Esophagus squamous epithelium (tissue), 5 donors: ENCODE measurements at regions not wholly inside any gene's neighbourhood (a gene's known extent, or its start where the extent isn't known, plus 50 kb on each side); places are given as distances from the start of the nearest gene placed in this dataset.

ENCODE experiments used
- DNase-seq: peaks from one replicate; lab custom pipeline; 2025; lab: John Stamatoyannopoulos, UW
- H3K27ac ChIP-seq, 4 donors: fragments of 200-600 bp; sonication (generic); one replicate each; pipeline ENCODE4 v1.5.1; 2016 to 2019; ENCODE audit warnings: mild to moderate bottlenecking in 1 of 4
- H3K27me3 ChIP-seq, 4 donors: fragments of 200-600 bp; sonication (generic); 1 replicate in 3 of 4; 2 replicates in 1 of 4; pipeline versions ENCODE4 v1.5.1 to v1.6.0; 2017 to 2021; ENCODE audit warnings: antibody characterized with exemption in 1 of 4
- H3K36me3 ChIP-seq, 3 donors: fragments of 200-600 bp; sonication (generic); one replicate each; pipeline ENCODE4 v1.5.1; 2016 to 2019
- H3K4me1 ChIP-seq, 3 donors: fragments of 200-600 bp; sonication (generic); one replicate each; pipeline ENCODE4 v1.5.1; 2017 to 2019
- H3K4me3 ChIP-seq, 4 donors: fragments of 200-600 bp; sonication (generic); 1 replicate in 3 of 4; 2 replicates in 1 of 4; pipeline ENCODE4 v1.5.1; 2016 to 2019; ENCODE audit warnings: mild to moderate bottlenecking in 2 of 4, moderate library complexity in 1 of 4
- H3K9me3 ChIP-seq, 3 donors: fragments of 200-600 bp; sonication (generic); one replicate each; pipeline ENCODE4 v1.5.1; 2016 to 2019
- CTCF ChIP-seq, 6 experiments: fragments of 450-650 bp in 4 of 6; fragments of 200-600 bp in 2 of 6; sonication (generic) in 2 of 6; IDR thresholded peaks; one replicate each; pipeline ENCODE4 v1.5.1; 2016 to 2019; ENCODE audit warnings: antibody characterized with exemption in 6 of 6, mild to moderate bottlenecking in 4 of 6, moderate library complexity in 4 of 6
- POLR2A ChIP-seq, 4 donors: fragments of 450-650 bp; IDR thresholded peaks; one replicate each; pipeline ENCODE4 v1.6.1; 2017; ENCODE audit warnings: antibody characterized with exemption in 4 of 4, mild to moderate bottlenecking in 4 of 4, moderate library complexity in 3 of 4
- WGBS, 2 donors: methylation state at CpG; one replicate each; pipeline ENCODE4 v1.1.5; 2018; 5-methylcytosine and 5-hydroxymethylcytosine counted together
- intact Hi-C: fragments of 100-400 bp; cut with DNase I; formaldehyde crosslinking; loops from one replicate; pipeline ENCODE4 v1.15.0; 2022
- donor health status: DM: yes; HTN: yes; CAD: no.

DNA sequence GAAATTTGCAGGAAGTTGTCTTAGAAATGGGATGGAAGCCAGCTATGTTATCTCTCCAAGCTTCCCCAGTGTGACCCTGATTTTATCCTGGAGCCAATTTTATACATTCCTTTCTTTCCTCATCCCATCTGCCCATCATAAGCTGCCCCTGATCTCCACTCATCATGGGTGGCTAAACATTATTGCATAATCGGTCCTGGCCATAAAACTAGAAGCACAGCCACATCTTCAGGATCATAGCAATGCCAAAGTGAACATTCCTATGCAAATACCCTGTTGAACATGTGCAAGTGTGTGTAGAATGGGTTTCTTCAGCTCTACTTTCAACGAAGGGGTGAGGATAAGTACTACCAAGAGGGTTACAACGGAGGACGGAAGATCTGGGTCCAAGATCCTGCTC, 50.6 kb upstream of the COG2 start:
- Histone ChIP-seq H3K4me3 (no peak overlapping the region), H3K36me3 (no peaks in the 10 kb centered on the region), H3K9me3 (no peaks in the 10 kb centered on the region), H3K27me3 (peaks cover 0 to 21% (median 0%) of the 10 kb centered on the region in 4 donors), H3K4me1 (no peaks in the 10 kb centered on the region), H3K27ac (no peak overlapping the region)
- intact Hi-C loops = no loop called here
- TF ChIP-seq CTCF (IDR thresholded peaks at IDR 0.05) (no peak), POLR2A (IDR thresholded peaks at IDR 0.05) (no peak)
- WGBS, 2 donors = 75 to 77% methylated on average over 4 of the region's 4 CpGs
- no peak for DNase-seq

- Histone ChIP-seq H3K4me1 (no peaks in the 10 kb centered on the region), H3K27ac (no peak overlapping the region), H3K4me3 (no peak overlapping the region), H3K27me3 (peaks cover 0 to 21% (median 0%) of the 10 kb centered on the region in 4 donors), H3K9me3 (no peaks in the 10 kb centered on the region), H3K36me3 (no peaks in the 10 kb centered on the region)
- DNase-seq = no peak
- TF ChIP-seq POLR2A (IDR thresholded peaks at IDR 0.05) = no peak
- no peak for TF ChIP-seq CTCF (IDR thresholded peaks at IDR 0.05)
- intact Hi-C loops = no loop called here
- WGBS, 2 donors = 25 to 44% methylated on average over 2 of the region's 2 CpGs
Observed at GRCh38 chr1:230589951-230590350, 52.3 kb upstream of the COG2 start.

- no peak for TF ChIP-seq POLR2A (IDR thresholded peaks at IDR 0.05)
- no peak for TF ChIP-seq CTCF (IDR thresholded peaks at IDR 0.05)
- intact Hi-C loops = no loop called here
- Histone ChIP-seq H3K36me3 (no peaks in the 10 kb centered on the region), H3K27ac (no peak overlapping the region), H3K4me3 (no peak overlapping the region), H3K4me1 (no peaks in the 10 kb centered on the region), H3K9me3 (no peaks in the 10 kb centered on the region), H3K27me3 (peaks cover 0 to 19% (median 0%) of the 10 kb centered on the region in 4 donors)
- no peak for DNase-seq
Observed at GRCh38 chr1:230588323-230588746, 53.9 kb upstream of the COG2 start.

- Histone ChIP-seq H3K27me3 (peaks cover 0 to 7% (median 0%) of the 10 kb centered on the region in 4 donors), H3K4me3 (no peak overlapping the region), H3K4me1 (no peaks in the 10 kb centered on the region), H3K9me3 (no peaks in the 10 kb centered on the region), H3K36me3 (no peaks in the 10 kb centered on the region), H3K27ac (no peak overlapping the region)
- intact Hi-C loops = no loop called here
- no peak for DNase-seq
- WGBS, 2 donors = 71 to 73% methylated on average over 3 of the region's 3 CpGs
- TF ChIP-seq POLR2A (IDR thresholded peaks at IDR 0.05) (no peak), CTCF (IDR thresholded peaks at IDR 0.05) (no peak)
Observed at GRCh38 chr1:230587061-230587460, 55.2 kb upstream of the COG2 start.

GRCh38 chr1:230584660-230585059, 57.6 kb upstream of the COG2 start:
- Histone ChIP-seq H3K9me3 (no peaks in the 10 kb centered on the region), H3K4me1 (no peaks in the 10 kb centered on the region)
- intact Hi-C loops = no loop called here

More at GRCh38 chr1:230584660-230585059, 57.6 kb upstream of the COG2 start:
- Histone ChIP-seq H3K36me3 (no peaks in the 10 kb centered on the region), H3K27me3 (peaks cover 0 to 7% (median 0%) of the 10 kb centered on the region in 4 donors), H3K27ac (no peak overlapping the region), H3K4me3 (no peak overlapping the region)
- DNase-seq = no peak
- TF ChIP-seq CTCF (IDR thresholded peaks at IDR 0.05) (no peak), POLR2A (IDR thresholded peaks at IDR 0.05) (no peak)
